NT2/D1 (cell line): ENCODE measurements at regions not wholly inside any gene's neighbourhood (a gene's known extent, or its start where the extent isn't known, plus 50 kb on each side); places are given as distances from the start of the nearest gene placed in this dataset.

Experiments used
- YY1 ChIP-seq: IDR thresholded peaks from 2 replicates; pipeline ENCODE4 v1.6.1; 2011; ENCODE audit not compliant: insufficient read length, insufficient read depth
- ZNF274 ChIP-seq: IDR thresholded peaks from 2 replicates; pipeline ENCODE4 v1.6.1; 2011; ENCODE audit warnings: mild to moderate bottlenecking, low read depth, low read length

DNA sequence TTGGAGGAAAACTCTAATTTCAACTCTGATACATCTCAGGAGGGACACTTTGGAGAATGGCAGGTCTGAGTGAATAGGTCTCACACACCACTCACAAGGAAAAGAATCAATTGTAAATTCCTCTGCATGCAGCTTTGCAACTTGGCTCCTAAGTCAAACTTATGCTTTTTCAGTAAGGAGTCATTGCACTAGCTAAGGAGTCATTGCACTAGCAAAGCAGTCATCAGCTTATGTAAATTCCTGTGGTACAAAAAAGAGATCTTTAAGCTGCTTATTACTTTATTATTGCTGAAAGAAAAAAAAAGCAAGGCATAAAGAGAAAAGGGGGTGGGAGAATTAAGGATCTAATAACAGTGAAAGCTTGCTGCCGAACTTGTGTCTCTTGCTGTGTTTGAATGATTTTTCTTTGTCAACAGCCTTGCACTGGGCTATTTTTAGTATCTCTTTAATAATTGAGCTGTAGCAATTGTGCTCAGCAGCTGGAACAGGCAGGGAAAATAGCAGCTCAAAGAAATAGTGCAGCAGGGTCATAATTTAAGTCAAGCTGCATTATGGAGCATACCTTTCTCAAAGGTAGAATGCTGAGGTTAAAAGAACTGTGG is 154.3 kb upstream of the ARPP21 start:
- TF ChIP-seq YY1 (no peak), ZNF274 (no peak)
